Right lobe of liver (tissue), 4 donors: ENCODE measurements at regions not wholly inside any gene's neighbourhood (a gene's known extent, or its start where the extent isn't known, plus 50 kb on each side); places are given as distances from the start of the nearest gene placed in this dataset.

Source experiments
- POLR2A ChIP-seq: fragments of 450-650 bp; IDR thresholded peaks from one replicate; pipeline ENCODE4 v1.6.1; 2017; ENCODE audit warnings: antibody characterized with exemption, mild to moderate bottlenecking
- TF ChIP-seq, protein P1 (sequence below), 4 donors: fragments of 200-600 bp in 3 of 4; fragments of 450-650 bp in 1 of 4; IDR thresholded peaks; one replicate each; pipeline versions ENCODE4 v1.5.1 to v1.8.0; 2016 to 2022; ENCODE audit warnings: antibody characterized with exemption in 4 of 4, mild to moderate bottlenecking in 2 of 4
- donor health status: DM: no; HTN: no; CAD: no.
- donor health status: DM: no; HTN: no; CAD: no.
- donor health status: DM: no; HTN: yes; CAD: no.

GRCh38 chr12:20260851-20261250 lies 107.5 kb upstream of the PDE3A start:
- no peak for TF ChIP-seq POLR2A
- TF ChIP-seq, protein P1, sequence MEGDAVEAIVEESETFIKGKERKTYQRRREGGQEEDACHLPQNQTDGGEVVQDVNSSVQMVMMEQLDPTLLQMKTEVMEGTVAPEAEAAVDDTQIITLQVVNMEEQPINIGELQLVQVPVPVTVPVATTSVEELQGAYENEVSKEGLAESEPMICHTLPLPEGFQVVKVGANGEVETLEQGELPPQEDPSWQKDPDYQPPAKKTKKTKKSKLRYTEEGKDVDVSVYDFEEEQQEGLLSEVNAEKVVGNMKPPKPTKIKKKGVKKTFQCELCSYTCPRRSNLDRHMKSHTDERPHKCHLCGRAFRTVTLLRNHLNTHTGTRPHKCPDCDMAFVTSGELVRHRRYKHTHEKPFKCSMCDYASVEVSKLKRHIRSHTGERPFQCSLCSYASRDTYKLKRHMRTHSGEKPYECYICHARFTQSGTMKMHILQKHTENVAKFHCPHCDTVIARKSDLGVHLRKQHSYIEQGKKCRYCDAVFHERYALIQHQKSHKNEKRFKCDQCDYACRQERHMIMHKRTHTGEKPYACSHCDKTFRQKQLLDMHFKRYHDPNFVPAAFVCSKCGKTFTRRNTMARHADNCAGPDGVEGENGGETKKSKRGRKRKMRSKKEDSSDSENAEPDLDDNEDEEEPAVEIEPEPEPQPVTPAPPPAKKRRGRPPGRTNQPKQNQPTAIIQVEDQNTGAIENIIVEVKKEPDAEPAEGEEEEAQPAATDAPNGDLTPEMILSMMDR (IDR thresholded peaks at IDR 0.05): no peak
